HG02642 (cell line): ENCODE measurements at regions not wholly inside any gene's neighbourhood (a gene's known extent, or its start where the extent isn't known, plus 50 kb on each side); places are given as distances from the start of the nearest gene placed in this dataset.
"Not testable (repeated sequence)": the region's sequence is repeated elsewhere in the genome, so short reads cannot be mapped to it uniquely, and the experiment has no call there.

Source experiments
- ATAC-seq: cut with Tn5 transposase; IDR thresholded peaks from one replicate; pipeline ENCODE4 v1.9.1; 2021; ENCODE audit warnings: mild to moderate bottlenecking; ENCODE audit not compliant: unreplicated experiment, poor library complexity

DNA sequence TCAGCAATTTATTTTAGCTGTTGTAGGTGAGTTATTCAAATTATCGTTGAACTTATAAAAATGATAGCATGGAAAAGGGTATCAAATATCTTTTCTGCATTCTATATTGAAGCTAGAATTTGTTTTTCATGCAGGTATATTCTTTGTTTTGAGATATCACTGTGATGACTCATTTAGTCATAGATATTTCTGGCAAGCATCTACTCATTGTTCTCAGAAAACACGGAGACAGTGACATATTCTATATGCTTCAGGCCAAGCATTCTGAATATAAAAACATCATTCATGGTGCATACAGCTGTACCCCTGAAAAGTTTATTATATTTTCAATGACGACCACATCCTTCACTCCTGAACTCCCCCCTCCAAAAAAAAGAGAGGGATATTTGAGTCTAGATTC, 150.3 kb upstream of the GRIA1 start:
- no peak for ATAC-seq

DNA sequence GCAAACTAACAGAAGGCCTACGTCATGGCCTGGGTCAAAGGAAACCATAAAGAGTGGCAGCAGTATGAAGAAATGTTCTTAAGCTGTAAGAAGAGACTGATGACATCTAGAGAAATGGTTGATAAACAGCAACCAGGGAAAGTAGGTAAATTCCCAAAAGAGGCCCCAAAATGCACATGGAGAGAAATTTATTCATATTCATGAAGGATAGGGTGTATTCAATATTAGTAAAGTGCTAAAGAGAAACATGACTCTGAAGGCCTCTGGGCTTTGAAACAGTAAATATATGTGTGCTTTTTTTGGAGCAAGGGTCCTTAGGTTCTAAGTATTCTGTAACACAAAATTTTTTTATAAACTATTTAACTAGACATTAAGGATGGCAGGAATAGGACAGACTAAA, 149.7 kb upstream of the GRIA1 start:
- ATAC-seq = no peak

- no peak for ATAC-seq
Measured at GRCh38 chr5:153342487-153342886, 148.0 kb upstream of the GRIA1 start.

GRCh38 chr5:153347611-153348010, 142.9 kb upstream of the GRIA1 start:
- ATAC-seq = no peak

GRCh38 chr5:153350175-153350883, 140.1 kb upstream of the GRIA1 start:
- no peak for ATAC-seq

DNA sequence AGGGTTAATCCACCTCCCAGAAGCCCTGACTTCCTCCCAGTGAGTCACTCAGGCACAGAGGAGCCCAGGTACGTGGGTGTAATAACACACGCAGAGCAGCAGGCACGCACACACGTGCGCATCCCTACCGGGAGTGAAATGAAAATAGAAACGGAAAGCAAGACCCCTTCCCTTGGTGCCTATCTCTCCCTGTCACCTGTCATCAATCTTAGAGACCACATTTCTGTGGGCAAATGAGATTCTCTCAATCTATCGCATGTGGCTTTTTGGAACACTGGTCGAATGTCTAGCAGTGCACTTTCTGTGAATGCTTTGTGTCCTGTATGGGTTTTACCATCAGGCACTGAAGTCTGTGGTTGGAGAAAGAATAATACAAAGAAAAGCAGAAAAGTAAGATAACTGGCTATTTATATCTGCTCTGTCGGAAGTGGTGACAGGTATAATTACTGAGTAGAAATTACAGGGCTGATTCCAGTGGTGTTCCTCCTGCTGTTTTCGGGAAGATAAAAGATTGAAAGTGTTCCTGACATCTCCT, 137.7 kb upstream of the GRIA1 start:
- peak; percentile 91 for ATAC-seq

DNA sequence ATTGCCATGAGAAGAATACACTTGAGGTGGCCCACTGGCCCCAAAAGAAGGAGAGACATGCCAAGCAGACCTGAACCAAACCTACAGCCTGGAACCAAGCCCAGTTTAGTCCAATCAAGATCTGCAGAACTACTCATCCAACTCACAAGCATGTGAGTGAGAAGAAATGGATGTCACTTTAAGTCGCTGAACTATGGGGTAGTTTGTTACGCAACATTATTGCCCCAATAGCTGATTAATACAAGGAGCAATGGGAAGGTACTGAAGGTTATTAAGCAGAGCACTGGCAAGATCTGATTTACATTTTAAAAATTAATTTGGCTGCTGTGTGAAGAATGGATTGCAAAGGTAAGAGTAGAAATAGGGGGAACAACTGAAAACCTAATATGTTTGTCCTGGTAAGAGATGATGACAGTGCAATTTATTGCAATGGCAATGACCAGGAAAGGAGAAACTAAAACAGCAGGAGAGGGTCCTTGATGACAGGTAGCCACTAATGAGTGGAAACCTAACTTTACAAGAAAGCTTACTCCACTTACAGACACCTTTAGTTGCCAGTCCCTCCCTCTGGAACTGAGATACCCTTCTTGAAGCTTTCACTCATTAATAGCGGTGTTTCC, 132.9 kb upstream of the GRIA1 start:
- ATAC-seq = no peak

DNA sequence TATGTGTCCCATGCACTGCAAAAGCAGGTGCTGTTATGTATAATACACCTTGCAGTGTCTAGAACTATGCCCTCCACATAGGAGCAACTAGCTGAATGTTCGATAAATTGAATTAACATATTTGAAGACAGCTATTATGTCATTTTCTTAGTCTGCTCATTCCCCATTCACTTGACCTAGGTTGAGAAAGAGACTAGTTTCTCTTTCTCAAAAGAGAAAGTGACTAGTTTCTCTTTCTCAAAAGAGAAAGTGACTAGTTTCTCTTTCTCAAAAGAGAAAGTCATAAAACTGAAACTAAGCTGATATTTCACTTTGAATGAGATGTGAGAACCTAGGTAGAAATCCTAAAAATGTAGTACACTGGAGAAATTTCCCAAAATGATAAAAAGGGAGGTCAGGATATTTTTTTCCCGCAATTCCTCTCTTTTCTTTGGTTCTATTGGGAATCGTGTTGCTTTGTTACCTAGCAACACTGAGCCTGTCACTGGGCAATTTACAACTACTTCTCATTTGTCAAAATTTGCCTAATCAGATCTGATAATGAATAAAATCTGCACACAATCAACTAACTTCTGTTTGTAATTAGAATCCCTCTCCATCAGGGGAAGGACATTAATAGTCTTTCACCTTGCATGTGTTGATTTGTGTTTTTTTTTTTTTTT, 132.0 kb upstream of the GRIA1 start:
- ATAC-seq = peak; percentile 82

GRCh38 chr5:153360860-153361259, 129.6 kb upstream of the GRIA1 start:
- ATAC-seq = no peak

DNA sequence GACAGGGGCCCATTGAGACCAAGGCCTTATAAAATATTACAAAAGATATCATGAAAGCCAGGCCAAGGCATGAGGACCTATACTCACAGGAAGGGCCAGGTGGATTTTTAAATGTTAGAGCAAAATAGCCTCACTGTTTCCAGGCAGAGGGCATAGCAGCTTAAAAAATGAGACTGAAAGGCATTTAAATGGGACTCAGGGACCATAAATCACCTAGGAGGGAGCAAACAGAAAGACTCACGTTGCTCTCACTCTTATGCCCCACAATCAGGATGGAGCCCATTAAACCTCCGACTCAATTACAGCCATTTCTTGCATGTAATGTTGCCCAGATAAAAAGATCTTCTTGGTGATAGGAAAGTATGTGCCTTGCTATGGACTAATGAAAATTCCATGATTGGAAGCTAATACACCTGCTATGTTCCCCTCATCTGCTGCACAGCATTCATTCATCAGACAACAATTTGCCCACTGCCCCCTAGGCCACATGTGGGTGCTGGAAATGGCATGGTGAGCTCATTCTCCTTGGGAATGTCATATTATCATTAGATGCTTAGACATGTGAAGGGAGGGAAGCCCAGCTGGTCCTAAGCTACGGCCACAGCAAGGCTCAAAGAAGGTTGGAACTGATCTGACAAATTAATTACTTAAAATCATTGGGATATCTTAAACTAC, 128.6 kb upstream of the GRIA1 start:
- no peak for ATAC-seq

DNA sequence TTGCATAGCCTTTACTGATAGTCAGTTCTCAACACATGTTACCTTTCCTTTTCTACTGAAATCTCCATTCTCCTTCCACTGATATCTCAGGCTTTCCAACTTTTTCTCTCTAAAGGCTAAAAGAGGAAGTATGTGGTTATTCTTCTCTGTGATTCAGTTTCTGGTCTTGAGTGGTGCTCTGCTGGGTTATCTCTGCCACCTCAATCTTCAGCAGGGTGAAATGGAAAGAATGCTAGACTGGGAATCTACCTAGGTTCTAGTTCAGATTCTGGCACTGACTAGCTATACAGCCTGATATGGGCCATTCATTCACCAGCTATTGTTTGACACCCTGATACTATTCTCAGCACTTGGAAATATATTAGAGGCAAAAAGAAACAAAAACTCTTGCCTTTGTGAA, 124.9 kb upstream of the GRIA1 start:
- peak; percentile 59 for ATAC-seq

DNA sequence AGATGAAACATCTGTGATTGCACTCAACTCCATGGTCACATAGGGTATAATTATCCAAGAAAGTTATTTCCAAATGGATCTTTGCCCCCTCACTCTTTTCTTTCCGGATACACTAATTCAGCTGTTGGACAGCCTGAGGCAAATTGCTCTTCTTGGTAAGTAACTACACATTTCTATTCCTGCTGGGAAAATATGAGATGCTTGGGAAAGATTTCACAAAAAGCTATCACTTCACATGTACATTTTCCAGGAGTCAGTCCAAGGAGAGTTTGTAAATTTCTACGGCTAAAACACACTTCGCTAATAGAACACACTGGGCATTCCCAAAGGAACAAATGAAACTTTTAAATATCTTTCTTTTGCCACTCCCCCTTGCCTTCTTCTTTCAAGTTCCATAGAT, 123.0 kb upstream of the GRIA1 start:
- ATAC-seq = no peak

- ATAC-seq = no peak
Measured at GRCh38 chr5:153372425-153373129, 117.9 kb upstream of the GRIA1 start.

DNA sequence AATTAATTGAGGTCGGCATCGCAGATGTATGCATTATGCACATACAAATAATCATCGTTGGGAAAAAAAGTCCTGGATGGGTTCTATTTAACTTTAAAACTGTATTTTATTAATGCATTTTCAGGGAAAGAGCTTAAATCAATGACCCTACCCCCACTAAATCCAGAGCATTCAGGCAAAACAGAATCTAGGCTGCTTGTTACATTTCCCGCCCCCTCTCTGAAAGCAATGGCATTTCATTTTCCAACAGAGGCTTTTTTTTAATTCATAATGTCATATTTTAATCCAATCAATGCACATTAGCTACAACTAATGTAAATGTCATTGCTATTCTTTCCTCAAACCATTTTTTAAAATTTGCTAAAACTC, 117.4 kb upstream of the GRIA1 start:
- no peak for ATAC-seq

GRCh38 chr5:153381630-153382029, 108.8 kb upstream of the GRIA1 start:
- not testable (repeated sequence) for ATAC-seq

GRCh38 chr5:153390569-153390968, 99.9 kb upstream of the GRIA1 start:
- ATAC-seq = no peak

DNA sequence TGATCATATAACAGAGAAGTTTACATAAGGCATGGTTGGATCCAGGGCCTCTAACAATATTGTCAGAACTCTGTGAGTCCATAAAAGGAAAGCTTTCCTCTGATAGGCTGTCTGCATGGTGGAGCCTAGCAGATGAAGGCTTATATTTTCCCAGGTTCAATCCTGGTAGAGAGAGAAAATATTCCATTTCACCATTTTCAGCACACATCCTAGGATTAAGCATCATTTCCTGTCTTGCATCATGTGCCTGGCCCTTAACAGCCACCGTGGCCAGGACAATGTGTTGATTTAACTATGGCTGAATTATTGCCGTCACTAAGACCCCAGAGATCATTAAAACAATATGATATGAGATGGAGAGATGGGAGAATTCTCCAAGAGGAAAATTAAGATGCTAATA, 90.9 kb upstream of the GRIA1 start:
- ATAC-seq = no peak

- ATAC-seq = no peak
Measured at GRCh38 chr5:153400931-153401330, 89.5 kb upstream of the GRIA1 start.

DNA sequence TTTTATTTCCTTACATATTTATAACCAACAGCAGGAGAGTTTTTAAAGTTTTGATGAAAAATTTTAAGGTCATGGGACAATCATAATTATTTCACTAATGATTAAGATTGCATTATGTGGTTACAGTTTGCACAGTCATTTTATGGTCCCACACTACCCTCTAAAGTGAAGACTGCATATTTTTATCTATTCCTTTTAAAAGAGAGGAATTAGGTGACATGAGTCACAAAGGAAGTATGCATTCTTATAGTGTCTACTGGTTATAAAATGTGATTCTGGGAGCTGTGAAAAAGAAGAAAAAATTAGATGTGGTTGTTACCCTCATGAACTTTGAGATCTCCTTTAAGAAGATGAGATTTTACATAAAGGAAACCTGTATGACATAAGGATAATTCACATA, 87.9 kb upstream of the GRIA1 start:
- ATAC-seq = no peak

DNA sequence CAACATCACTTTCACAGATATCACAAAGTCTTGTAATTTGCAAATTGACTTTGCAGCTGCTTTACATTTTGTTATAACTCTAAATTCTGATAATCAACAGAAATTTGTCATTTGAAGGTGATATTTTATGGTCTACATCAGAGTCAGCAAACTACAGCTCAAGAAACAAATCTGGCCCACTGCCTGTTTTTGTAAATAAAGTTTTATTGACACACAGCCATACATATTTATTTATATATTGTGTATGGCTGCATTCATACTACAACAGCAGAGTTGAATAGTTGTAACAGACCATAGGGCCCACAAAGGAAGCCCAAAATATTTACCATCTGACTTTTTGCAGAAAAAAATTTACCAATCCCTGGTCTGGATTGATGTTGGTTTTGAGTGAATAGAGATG, 87.0 kb upstream of the GRIA1 start:
- no peak for ATAC-seq
